Caco-2 (cell line): ENCODE measurements at regions not wholly inside any gene's neighbourhood (a gene's known extent, or its start where the extent isn't known, plus 50 kb on each side); places are given as distances from the start of the nearest gene placed in this dataset.

Experiments
- BruUV-seq: library from RNA; stranded (reverse); fragments of 400-500 nt; replicated peaks from 2 replicates; lab custom pipeline; 2021; lab: Mats Ljungman, UMichigan
- CTCF ChIA-PET: fragments of 300-600 bp; sonication (Branson Sonifier 250); formaldehyde crosslinking; loops from one replicate; lab custom pipeline; 2022; ENCODE audit warnings: antibody characterized with exemption; lab: Charles Lee
- POLR2A ChIA-PET: fragments of 300-600 bp; sonication (Branson Sonifier 250); formaldehyde crosslinking; loops from one replicate; lab custom pipeline; 2022; ENCODE audit warnings: antibody characterized with exemption; lab: Charles Lee
- DNase-seq, 2 experiments: peaks; one replicate each; pipeline versions ENCODE4 v3.0.0 to v3.0.0-alpha.2; 2020 to 2022
- H3K27me3 ChIP-seq: replicated peaks from 2 replicates; pipeline ENCODE4 v1.6.0; 2011; ENCODE audit warnings: low read length; ENCODE audit not compliant: control insufficient read depth, insufficient read depth
- H3K36me3 ChIP-seq: 2 replicates; pipeline ENCODE4 v1.5.1; 2011; ENCODE audit warnings: low read length; ENCODE audit not compliant: control insufficient read depth, insufficient read depth
- H3K4me1 ChIP-seq: fragments of 250-450 bp; sonication (Bioruptor Pico); 2 replicates; pipeline ENCODE4 v1.5.1; 2020; ENCODE audit warnings: mild to moderate bottlenecking
- H3K4me3 ChIP-seq: 2 replicates; pipeline ENCODE4 v1.5.1; 2011; ENCODE audit warnings: low read depth, mild to moderate bottlenecking, control low read depth, low read length
- H3K9me3 ChIP-seq: fragments of 250-450 bp; sonication (Bioruptor Pico); 2 replicates; pipeline ENCODE4 v1.5.1; 2020; ENCODE audit warnings: mild to moderate bottlenecking, moderate library complexity
- H3K27ac Mint-ChIP-seq: one replicate; pipeline ENCODE4 v1.8.0; 2022; ENCODE audit warnings: mixed read lengths; ENCODE audit not compliant: unreplicated experiment
- H3K27me3 Mint-ChIP-seq: one replicate; pipeline ENCODE4 v1.8.0; 2022; ENCODE audit warnings: mixed read lengths; ENCODE audit not compliant: insufficient read depth, unreplicated experiment
- H3K36me3 Mint-ChIP-seq: one replicate; pipeline ENCODE4 v1.8.0; 2022; ENCODE audit warnings: mild to moderate bottlenecking, mixed read lengths; ENCODE audit not compliant: insufficient read depth, unreplicated experiment
- H3K4me1 Mint-ChIP-seq: one replicate; pipeline ENCODE4 v1.8.0; 2022; ENCODE audit warnings: low read depth, mixed read lengths; ENCODE audit not compliant: unreplicated experiment
- H3K4me3 Mint-ChIP-seq: one replicate; pipeline ENCODE4 v1.8.0; 2022; ENCODE audit warnings: mild to moderate bottlenecking, moderate library complexity, mixed read lengths; ENCODE audit not compliant: unreplicated experiment
- H3K9me3 Mint-ChIP-seq: one replicate; pipeline ENCODE4 v1.8.0; 2022; ENCODE audit warnings: mixed read lengths; ENCODE audit not compliant: unreplicated experiment
- intact Hi-C: fragments of 100-400 bp; cut with micrococcal nuclease; formaldehyde crosslinking; loops from one replicate; pipeline ENCODE4 v1.10.0; 2022; ENCODE audit not compliant: unreplicated experiment
- TF ChIP-seq, protein P1 (sequence below), 2 experiments: fragments of 200-600 bp in 1 of 2; IDR thresholded peaks; 1 replicate in 1 of 2; 2 replicates in 1 of 2; pipeline versions ENCODE4 v1.5.1 to v1.8.0; 2011 to 2022; ENCODE audit warnings: antibody characterized with exemption in 1 of 2, control low read depth in 1 of 2, inconsistent platforms in 1 of 2, low read depth in 1 of 2, low read length in 1 of 2, mild to moderate bottlenecking in 1 of 2, moderate library complexity in 1 of 2; ENCODE audit not compliant: insufficient read depth in 1 of 2, severe bottlenecking in 1 of 2, unreplicated experiment in 1 of 2

DNA sequence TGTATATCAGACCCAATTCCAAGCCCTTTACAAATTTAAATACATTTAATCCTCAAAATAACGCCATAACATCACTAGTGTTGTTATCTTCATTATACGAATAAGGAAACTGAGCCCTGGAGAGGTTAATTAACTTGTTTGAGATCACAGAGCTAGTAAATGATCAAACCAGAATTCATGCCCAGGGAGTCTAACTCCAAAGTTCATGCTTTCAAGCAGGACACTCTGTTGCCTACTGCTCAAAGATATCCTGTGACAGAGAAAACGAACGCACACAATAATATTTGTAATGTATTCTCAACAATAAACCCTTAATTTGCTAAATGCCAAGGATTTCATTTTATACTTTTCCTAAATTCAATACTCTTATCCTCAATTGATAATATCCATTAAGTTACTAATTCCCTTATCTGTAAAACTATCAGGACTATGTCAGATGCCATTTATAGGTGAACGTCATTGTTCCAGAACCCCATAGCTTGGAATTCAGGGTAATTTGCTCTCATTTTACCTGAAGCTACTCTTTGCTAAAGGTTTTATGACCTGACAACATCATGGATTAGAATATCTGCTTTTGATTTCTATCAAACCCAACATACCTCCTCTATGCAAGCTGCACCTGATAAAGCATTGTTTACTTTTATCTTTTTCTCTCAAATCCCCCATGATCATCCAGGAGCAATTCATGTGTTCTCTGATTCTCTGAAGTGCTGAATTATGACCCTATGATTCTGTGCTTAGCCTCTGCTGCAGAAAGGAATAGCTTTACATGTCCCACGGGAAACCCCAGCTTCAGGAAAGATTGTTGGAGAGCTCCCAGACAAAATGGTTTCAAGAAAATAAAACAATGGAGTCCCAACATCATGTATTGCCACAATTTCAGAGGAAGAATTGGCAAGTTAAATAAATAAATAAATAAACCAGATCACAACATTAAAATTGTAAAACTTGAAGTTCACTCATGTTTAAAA is 150.2 kb upstream of the CDK1 start:
- intact Hi-C loops: no loop called here
- H3K4me3 Mint-ChIP-seq: peak overlapping the region; percentile 64
- BruUV-seq: no TSS peak
- H3K9me3 ChIP-seq: no peaks in the 10 kb centered on the region
- ChIA-PET CTCF (interaction anchor here (0.9 to 1.2 kb wide), 2 partner anchors 18 to 183 kb away, joined by 3 to 5 read pairs; no protein-coding TSS in a partner anchor), POLR2A (interaction anchor here (0.6 kb wide), 1 partner anchor 30 kb away, joined by 3 read pairs; no protein-coding TSS in a partner anchor)
- H3K27ac Mint-ChIP-seq: peak overlapping the region; percentile 23
- TF ChIP-seq, protein P1, sequence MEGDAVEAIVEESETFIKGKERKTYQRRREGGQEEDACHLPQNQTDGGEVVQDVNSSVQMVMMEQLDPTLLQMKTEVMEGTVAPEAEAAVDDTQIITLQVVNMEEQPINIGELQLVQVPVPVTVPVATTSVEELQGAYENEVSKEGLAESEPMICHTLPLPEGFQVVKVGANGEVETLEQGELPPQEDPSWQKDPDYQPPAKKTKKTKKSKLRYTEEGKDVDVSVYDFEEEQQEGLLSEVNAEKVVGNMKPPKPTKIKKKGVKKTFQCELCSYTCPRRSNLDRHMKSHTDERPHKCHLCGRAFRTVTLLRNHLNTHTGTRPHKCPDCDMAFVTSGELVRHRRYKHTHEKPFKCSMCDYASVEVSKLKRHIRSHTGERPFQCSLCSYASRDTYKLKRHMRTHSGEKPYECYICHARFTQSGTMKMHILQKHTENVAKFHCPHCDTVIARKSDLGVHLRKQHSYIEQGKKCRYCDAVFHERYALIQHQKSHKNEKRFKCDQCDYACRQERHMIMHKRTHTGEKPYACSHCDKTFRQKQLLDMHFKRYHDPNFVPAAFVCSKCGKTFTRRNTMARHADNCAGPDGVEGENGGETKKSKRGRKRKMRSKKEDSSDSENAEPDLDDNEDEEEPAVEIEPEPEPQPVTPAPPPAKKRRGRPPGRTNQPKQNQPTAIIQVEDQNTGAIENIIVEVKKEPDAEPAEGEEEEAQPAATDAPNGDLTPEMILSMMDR (IDR thresholded peaks at IDR 0.05; ENCODE audit: insufficient read depth in 1 of 2, low read depth in 1 of 2, low read length in 1 of 2, severe bottlenecking in 1 of 2, unreplicated experiment in 1 of 2): no peak
- no peak for DNase-seq
- no peaks in the 10 kb centered on the region for H3K36me3 ChIP-seq
- H3K4me1 ChIP-seq: peaks cover 45% of the 10 kb centered on the region
- H3K36me3 Mint-ChIP-seq: no peaks in the 10 kb centered on the region
- H3K4me3 ChIP-seq: peak overlapping the region; percentile 19
- no peaks in the 10 kb centered on the region for H3K27me3 Mint-ChIP-seq
- H3K27me3 ChIP-seq: no peaks in the 10 kb centered on the region
- H3K9me3 Mint-ChIP-seq: no peaks in the 10 kb centered on the region
- H3K4me1 Mint-ChIP-seq: peaks cover 31% of the 10 kb centered on the region

DNA sequence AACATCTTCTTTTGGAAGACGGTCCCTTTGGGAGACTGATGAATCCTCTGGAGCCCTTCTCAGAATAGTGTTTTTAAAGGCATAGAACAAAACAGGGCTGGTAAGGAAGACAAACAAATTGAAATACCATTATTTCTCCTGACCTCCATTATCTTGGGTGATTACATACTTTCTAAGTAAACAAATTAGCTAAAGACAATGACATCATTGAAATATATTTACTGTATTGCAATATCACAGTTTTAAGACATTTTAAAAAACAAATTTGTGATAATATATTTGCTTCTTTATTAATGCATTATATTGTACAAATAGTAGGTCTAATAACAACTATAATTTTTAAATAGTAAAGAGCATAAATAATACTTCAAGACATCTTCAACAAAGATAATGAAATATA is 152.2 kb upstream of the CDK1 start:
- no peak overlapping the region for H3K4me3 Mint-ChIP-seq
- no peaks in the 10 kb centered on the region for H3K9me3 ChIP-seq
- H3K27me3 ChIP-seq: no peaks in the 10 kb centered on the region
- CTCF ChIA-PET: no interaction called here
- peaks cover 53% of the 10 kb centered on the region for H3K4me1 ChIP-seq
- H3K36me3 Mint-ChIP-seq: no peaks in the 10 kb centered on the region
- no peaks in the 10 kb centered on the region for H3K27me3 Mint-ChIP-seq
- H3K27ac Mint-ChIP-seq: no peak overlapping the region
- POLR2A ChIA-PET: no interaction called here
- TF ChIP-seq, protein P1 (IDR thresholded peaks at IDR 0.05; ENCODE audit: insufficient read depth in 1 of 2, low read depth in 1 of 2, low read length in 1 of 2, severe bottlenecking in 1 of 2, unreplicated experiment in 1 of 2): no peak
- no peak overlapping the region for H3K4me3 ChIP-seq
- no peak for DNase-seq
- no peaks in the 10 kb centered on the region for H3K9me3 Mint-ChIP-seq
- intact Hi-C loops: no loop called here
- no TSS peak for BruUV-seq
- peaks cover 31% of the 10 kb centered on the region for H3K4me1 Mint-ChIP-seq
- H3K36me3 ChIP-seq: no peaks in the 10 kb centered on the region

DNA sequence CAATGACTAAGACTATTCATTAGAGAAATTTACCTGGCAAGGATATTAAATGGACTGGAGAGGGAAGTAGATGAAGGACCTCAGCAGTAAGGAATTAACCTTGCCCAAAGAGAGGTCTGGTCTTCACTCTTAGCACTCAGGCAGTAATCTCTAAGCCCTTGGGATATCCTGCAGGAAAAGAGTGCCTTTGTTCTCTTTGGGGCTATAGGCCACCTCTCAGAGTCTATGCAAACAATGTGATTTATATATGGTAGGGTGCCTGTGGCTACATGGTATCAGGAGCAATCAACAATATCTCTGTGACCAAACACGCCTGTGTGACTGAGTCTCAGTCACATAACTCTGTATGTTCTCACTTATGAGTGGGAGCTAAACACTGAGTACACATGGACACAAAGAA is 154.7 kb upstream of the CDK1 start:
- no peak overlapping the region for H3K4me3 ChIP-seq
- no peak overlapping the region for H3K4me3 Mint-ChIP-seq
- no peaks in the 10 kb centered on the region for H3K9me3 Mint-ChIP-seq
- TF ChIP-seq, protein P1 (IDR thresholded peaks at IDR 0.05; ENCODE audit: insufficient read depth in 1 of 2, low read depth in 1 of 2, low read length in 1 of 2, severe bottlenecking in 1 of 2, unreplicated experiment in 1 of 2): no peak
- POLR2A ChIA-PET: no interaction called here
- no peak overlapping the region for H3K27ac Mint-ChIP-seq
- no peaks in the 10 kb centered on the region for H3K27me3 Mint-ChIP-seq
- intact Hi-C loops: no loop called here
- peaks cover 21% of the 10 kb centered on the region for H3K4me1 Mint-ChIP-seq
- peaks cover 37% of the 10 kb centered on the region for H3K4me1 ChIP-seq
- no peaks in the 10 kb centered on the region for H3K27me3 ChIP-seq
- H3K36me3 ChIP-seq: no peaks in the 10 kb centered on the region
- H3K9me3 ChIP-seq: no peaks in the 10 kb centered on the region
- no peaks in the 10 kb centered on the region for H3K36me3 Mint-ChIP-seq
- BruUV-seq: no TSS peak
- DNase-seq: peak in 1 of 2 experiments; percentile 26
- CTCF ChIA-PET: no interaction called here
